ENCODE measurements at regions not wholly inside any gene's neighbourhood (a gene's known extent, or its start where the extent isn't known, plus 50 kb on each side); places are given as distances from the start of the nearest gene placed in this dataset.

- WGBS, 2 donors, result 48 to 76% methylated on average over 2 of the region's 2 CpGs
- TF ChIP-seq POLR2A (IDR thresholded peaks at IDR 0.05) (no peak), CTCF (IDR thresholded peaks at IDR 0.05) (no peak), EP300 (IDR thresholded peaks at IDR 0.05) (no peak)
- Histone ChIP-seq H3K27ac (no peak overlapping the region), H3K4me1 (no peaks in the 10 kb centered on the region), H3K36me3 (no peaks in the 10 kb centered on the region), H3K27me3 (no peaks in the 10 kb centered on the region), H3K9me3 (no peaks in the 10 kb centered on the region), H3K4me3 (no peak overlapping the region)
- no peak for DNase-seq (ENCODE audit: low spot score in 2 of 2)
These were observed 76.4 kb upstream of the DLX6 start for GRCh38 chr7:96928965-96929364.

- no peaks in the 10 kb centered on the region for H3K9me3 ChIP-seq
- WGBS, 2 donors, result 96 to 100% methylated on average over 1 of the region's 1 CpG
- no peaks in the 10 kb centered on the region for H3K27me3 ChIP-seq
- no peak for TF ChIP-seq EP300 (IDR thresholded peaks at IDR 0.05)
- TF ChIP-seq POLR2A (IDR thresholded peaks at IDR 0.05), result no peak
- TF ChIP-seq CTCF (IDR thresholded peaks at IDR 0.05), result no peak
- no peak overlapping the region for H3K27ac ChIP-seq
- H3K4me3 ChIP-seq, result no peak overlapping the region
- H3K4me1 ChIP-seq, result no peaks in the 10 kb centered on the region
- no peak for DNase-seq (ENCODE audit: low spot score in 2 of 2)
- no peaks in the 10 kb centered on the region for H3K36me3 ChIP-seq
These were observed 73.5 kb upstream of the DLX6 start for GRCh38 chr7:96931891-96932290.

- no peak for DNase-seq (ENCODE audit: low spot score in 2 of 2)
- Histone ChIP-seq H3K27ac (no peak overlapping the region), H3K4me1 (no peaks in the 10 kb centered on the region), H3K27me3 (no peaks in the 10 kb centered on the region), H3K9me3 (no peaks in the 10 kb centered on the region), H3K36me3 (no peaks in the 10 kb centered on the region), H3K4me3 (no peak overlapping the region)
- TF ChIP-seq CTCF (IDR thresholded peaks at IDR 0.05) (no peak), EP300 (IDR thresholded peaks at IDR 0.05) (no peak), POLR2A (IDR thresholded peaks at IDR 0.05) (no peak)
- 45 to 51% methylated on average over 9 of the region's 9 CpGs for WGBS, 2 donors
These were observed 72.2 kb upstream of the DLX6 start for GRCh38 chr7:96933067-96933645.

GRCh38 chr7:96936621-96937020, 68.7 kb upstream of the DLX6 start:
- Histone ChIP-seq H3K36me3 (no peaks in the 10 kb centered on the region), H3K9me3 (no peaks in the 10 kb centered on the region), H3K4me3 (no peak overlapping the region), H3K4me1 (no peaks in the 10 kb centered on the region), H3K27ac (no peak overlapping the region), H3K27me3 (no peaks in the 10 kb centered on the region)
- no peak for DNase-seq (ENCODE audit: low spot score in 2 of 2)
- TF ChIP-seq POLR2A (IDR thresholded peaks at IDR 0.05) (no peak), CTCF (IDR thresholded peaks at IDR 0.05) (no peak), EP300 (IDR thresholded peaks at IDR 0.05) (no peak)
- 85 to 91% methylated on average over 2 of the region's 2 CpGs for WGBS, 2 donors

- Histone ChIP-seq H3K27me3 (no peaks in the 10 kb centered on the region), H3K4me3 (no peak overlapping the region), H3K36me3 (no peaks in the 10 kb centered on the region), H3K4me1 (peaks cover 0 to 9% (median 0%) of the 10 kb centered on the region in 4 donors), H3K9me3 (no peaks in the 10 kb centered on the region), H3K27ac (no peak overlapping the region)
- DNase-seq (ENCODE audit: low spot score in 2 of 2), result no peak
- 88 to 91% methylated on average over 4 of the region's 4 CpGs for WGBS, 2 donors
- TF ChIP-seq POLR2A (IDR thresholded peaks at IDR 0.05), result no peak
- no peak for TF ChIP-seq EP300 (IDR thresholded peaks at IDR 0.05)
- no peak for TF ChIP-seq CTCF (IDR thresholded peaks at IDR 0.05)
These were observed 63.2 kb upstream of the DLX6 start for GRCh38 chr7:96942112-96942511.
